Myocyte (in vitro differentiated cells): ENCODE measurements at regions not wholly inside any gene's neighbourhood (a gene's known extent, or its start where the extent isn't known, plus 50 kb on each side); places are given as distances from the start of the nearest gene placed in this dataset.

Source experiments
- DNase-seq: peaks from one replicate; pipeline ENCODE4 v3.0.0-alpha.2; 2012; ENCODE audit warnings: low read depth

DNA sequence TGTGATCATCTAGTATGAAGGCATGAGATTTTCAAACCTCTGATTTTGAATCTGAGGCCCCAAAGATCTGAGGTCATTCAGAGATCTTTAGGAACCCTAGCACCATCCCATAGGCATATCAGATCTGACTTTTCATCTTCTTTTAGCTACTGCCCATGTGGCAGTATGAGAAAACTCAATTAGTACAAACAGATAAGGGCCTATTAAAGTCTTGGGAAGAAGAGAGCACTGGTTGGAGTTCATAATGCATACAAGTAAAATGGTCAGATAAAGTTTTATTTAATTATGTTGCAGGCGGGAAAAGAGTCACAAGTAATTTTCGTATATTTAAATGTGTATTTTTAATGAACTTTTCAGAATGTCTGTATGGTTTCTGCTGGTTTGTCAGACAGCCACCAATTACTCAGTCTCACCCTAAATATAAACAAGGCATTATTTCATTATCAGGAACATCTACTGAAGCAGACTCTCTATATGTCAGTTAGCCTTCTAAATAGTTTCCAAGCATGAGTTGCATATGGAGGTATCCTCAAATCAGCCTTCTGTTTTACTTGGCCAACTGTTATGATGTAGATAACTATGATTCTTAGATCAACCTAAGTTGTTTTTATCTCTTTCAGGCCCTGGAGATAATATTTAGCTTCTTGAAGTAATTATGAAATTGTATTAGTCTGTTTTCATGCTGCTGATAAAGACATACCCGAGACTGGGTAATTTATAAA lies 340.3 kb upstream of the TBC1D5 start:
- DNase-seq: no peak

GRCh38 chr3:18080198-18080689 lies 337.8 kb upstream of the TBC1D5 start:
- peak; percentile 24 for DNase-seq

DNA sequence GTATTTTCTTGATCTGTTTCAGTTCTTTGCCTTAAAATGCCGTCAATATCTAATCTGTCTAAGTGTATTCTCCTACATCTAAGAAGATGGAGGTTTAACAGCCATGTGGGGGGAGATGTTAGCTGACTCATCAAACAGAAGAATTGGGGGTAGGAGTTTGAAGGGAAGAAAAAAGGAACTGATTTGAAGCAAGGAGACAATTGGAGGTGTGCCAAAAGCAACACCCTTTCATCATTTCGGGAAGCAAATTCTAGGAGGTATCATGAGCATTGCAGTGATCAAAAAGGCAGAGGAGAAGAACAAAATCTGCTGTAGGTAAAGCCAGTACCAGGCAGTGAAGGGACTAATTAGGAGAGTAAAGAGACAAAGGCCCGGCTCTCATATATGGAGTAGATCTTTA lies 337.3 kb upstream of the TBC1D5 start:
- DNase-seq: no peak

DNA sequence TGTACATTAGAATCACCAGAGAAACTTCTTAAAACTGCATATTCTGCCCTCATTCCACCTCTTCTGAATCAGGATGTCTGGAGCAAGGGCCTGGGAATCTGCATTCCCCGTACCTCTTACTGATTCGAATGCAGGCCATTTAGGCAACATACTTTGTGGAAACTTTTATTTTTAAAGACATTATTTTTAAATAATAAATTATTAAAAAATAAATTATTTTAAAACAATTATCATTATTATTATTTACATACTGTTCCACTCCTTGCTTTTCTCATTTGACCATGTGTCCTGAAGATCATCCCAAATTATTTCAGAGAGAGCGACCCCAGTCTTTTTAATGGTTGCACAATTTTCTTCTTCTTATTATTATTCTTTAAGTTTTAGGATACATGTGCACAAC lies 336.6 kb upstream of the TBC1D5 start:
- DNase-seq: no peak

DNA sequence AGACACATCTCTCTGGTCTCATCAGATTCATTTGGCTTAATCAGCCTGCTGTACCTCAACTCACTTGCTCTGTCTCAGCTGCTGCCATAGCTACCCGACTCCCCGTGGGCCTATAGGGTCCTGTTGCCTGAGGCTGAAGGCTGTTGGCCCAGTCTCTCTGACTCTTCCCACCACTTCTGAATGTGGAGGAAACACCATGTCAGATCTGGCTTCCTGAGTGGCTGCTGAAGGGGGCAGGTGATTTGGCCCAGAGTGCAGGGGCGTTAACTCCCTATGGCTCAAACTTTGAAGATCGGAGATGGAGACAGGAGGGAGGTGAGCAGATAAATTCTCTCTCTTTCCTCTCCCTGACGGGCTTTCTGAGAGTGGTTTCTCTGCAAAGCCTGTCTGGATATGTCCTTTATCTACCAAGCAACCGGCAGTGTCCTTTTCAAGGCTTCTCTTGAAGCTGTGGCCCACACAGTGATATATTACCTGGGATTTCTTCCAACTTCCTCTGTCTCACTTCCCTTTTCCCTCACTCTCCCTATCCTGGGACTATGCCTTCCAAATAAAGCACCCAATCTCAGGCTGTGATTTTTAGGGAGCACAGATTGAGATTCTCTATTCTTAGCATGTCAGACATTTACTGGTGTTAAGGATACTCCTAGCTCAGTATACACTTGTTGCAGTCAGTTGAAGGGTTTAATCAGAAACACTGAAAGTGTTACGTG lies 334.9 kb upstream of the TBC1D5 start:
- DNase-seq: no peak

DNA sequence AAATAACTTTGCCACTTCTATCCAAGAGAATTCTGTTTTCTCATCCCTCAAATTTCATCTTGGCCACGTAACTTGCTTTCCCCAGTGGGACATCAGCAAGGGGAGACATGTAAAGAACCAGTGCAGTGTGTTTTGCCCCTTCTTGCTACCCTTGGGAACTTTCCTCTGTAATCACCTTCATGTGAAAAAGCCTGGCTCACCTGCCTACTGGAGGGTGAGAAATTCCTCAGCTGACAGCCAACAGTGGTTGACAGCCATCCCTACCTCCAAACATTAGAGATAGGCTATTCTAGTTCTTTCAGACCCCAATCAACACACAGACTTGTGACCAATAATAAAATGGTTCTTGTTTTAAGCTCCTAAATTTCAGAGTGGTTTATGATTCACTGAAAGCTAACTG lies 333.9 kb upstream of the TBC1D5 start:
- DNase-seq: no peak

DNA sequence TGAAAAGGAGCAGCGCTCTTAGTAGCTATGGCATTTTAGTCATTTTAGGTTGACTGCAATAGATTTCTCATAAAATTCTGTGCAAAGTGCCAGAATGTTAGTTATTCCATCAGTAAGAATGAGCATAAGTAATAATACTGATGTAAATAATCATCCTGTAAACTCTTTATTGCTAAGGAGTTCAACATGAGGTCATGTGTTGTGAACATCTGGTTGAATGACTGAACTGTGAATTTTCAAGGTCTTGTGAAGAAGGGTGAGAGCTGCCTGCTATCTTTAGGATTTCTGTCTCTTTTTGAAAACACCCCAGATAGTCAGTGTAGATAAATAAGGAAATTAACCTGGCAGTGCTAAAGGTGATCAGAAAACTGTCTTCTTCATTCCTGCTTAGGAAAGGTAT lies 333.4 kb upstream of the TBC1D5 start:
- DNase-seq: no peak

GRCh38 chr3:18071833-18072232 lies 329.4 kb upstream of the TBC1D5 start:
- no peak for DNase-seq

DNA sequence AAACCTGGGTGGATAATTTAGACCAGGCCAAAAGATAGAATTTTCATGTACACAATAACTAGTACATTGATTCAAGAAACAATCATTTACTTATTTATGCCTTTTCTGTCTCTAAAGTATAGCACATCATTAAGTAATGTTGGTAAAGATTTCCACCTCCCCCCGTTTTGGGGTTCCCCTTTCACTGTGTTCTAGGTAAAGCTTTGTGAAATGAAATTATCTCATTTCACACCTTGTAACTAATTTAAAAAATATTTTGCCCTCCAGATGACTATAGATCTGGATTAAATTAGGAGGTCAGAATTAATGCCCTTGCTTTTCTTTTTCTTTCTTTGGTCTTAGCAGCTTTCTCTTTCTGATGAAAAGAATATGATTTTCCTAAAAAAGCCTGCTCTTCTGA lies 328.5 kb upstream of the TBC1D5 start:
- DNase-seq: no peak

DNA sequence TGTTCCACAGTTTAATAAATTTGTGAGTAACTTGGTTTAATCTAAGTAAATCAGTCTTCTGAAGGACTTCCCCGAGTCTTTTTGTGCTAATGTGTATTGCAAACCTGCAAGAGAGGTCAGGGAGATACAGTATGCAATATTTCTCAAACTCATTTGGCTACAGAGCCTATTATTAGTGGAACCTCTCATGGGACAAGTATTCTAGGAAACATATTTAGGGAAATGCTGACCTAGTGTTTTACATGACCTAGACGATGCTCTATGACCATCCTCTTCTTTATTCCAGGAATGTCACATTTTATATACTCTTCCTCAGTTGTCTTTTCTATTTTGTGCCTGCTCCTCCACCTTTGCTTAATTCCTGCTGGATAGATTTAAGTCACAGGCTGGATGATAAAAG lies 327.8 kb upstream of the TBC1D5 start:
- no peak for DNase-seq

GRCh38 chr3:18069568-18069967 lies 327.1 kb upstream of the TBC1D5 start:
- DNase-seq: no peak

- no peak for DNase-seq
These were observed 324.6 kb upstream of the TBC1D5 start for GRCh38 chr3:18066899-18067582.

DNA sequence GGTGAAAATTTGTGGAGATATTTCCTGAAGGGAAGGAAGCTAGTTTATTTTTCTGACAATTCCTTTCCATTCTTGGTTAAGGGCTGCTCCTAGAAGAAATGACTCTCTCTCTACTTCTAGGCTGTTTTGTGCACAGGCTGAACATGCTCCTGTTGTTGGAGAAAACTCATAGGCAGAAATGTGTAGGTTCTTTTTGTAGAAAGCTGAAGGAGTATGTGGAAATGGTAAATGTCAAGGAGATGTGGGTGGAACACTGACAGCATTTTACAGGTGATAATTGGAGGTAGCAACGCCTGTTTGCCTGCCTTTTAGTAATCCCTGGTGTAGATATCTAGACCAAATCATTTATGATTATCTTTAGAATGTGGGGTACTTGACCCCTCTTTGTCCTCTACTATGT lies 322.2 kb upstream of the TBC1D5 start:
- DNase-seq: no peak

DNA sequence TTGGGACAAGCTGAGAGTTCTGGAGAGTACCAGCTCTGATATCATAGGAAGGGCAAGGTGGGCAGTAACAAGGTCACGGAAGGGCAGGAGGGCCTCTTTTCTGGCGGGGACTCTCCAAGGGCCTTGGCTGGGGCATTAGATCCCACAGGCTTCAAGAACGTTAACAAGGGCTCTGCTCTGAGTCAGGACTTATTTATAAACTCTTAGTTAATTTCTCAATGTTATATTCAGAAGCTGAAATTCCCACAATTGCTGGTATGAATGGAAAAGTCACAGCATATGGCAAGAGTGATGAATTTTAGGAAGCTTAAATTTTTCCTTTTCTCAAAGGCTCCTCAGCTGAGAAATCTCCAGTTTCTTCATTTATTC lies 320.2 kb upstream of the TBC1D5 start:
- DNase-seq: peak; percentile 53

GRCh38 chr3:18061737-18062656 lies 319.6 kb upstream of the TBC1D5 start:
- peak; percentile 21 for DNase-seq

- no peak for DNase-seq
These were observed 316.2 kb upstream of the TBC1D5 start for GRCh38 chr3:18058666-18059065.

- DNase-seq: no peak
These were observed 315.1 kb upstream of the TBC1D5 start for GRCh38 chr3:18057471-18058091.

DNA sequence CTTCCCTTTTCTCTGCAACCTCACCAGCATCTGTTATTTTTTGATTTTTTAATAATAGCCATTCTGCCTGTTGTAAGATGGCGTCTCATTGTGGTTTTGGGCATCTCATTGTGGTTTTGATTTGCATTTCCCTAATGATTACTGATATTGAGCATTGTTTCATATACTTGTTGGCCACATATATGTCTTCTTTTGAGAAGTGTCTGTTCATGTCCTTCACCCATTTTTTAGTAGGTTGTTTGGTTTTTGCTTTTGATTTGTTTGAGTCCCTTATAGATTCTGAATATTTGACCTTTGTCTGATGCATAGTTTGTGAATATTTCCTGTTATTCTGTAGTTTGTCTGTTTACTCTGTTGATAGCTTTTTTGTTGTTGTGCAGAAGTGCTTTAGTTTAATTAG lies 312.2 kb upstream of the TBC1D5 start:
- no peak for DNase-seq

- DNase-seq: no peak
These were observed 308.9 kb upstream of the TBC1D5 start for GRCh38 chr3:18051306-18051705.

- no peak for DNase-seq
These were observed 306.7 kb upstream of the TBC1D5 start for GRCh38 chr3:18049096-18049495.

DNA sequence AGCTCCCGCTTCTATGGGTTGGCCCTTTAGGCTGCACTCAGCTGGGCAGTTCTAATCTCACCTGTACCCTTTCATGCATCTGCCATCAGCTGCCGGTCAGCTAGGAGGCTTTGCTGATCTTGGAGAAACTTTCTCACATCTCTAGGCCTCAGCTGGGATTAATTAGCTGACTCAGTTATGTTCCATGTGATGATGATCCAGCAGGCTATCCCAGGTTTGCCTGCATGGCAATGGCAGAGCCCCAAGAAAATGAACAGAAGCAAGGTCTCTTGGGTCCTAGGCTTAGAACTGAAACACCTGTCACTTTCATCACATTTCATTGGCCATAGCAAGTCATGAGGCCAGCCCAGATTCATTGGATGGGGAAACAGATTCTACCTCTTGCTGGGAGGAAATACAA lies 304.6 kb upstream of the TBC1D5 start:
- DNase-seq: peak; percentile 44
